Activated CD8-positive, alpha-beta T cell treated with anti-CD3 and anti-CD28 coated beads for 36 hours (primary cell): ENCODE measurements at regions not wholly inside any gene's neighbourhood (a gene's known extent, or its start where the extent isn't known, plus 50 kb on each side); places are given as distances from the start of the nearest gene placed in this dataset.

Experiments
- ATAC-seq: fragments of 200-7000 bp; cut with Tn5 transposase; one replicate; pipeline ENCODE4 v1.10.0; 2021; ENCODE audit warnings: mild to moderate bottlenecking, moderate library complexity
- CTCF ChIA-PET: fragments of 350-600 bp; sonication (Branson Sonifier 250); formaldehyde crosslinking; loops from one replicate; lab custom pipeline; 2021; ENCODE audit warnings: antibody characterized with exemption; lab: Charles Lee
- POLR2A ChIA-PET: fragments of 350-600 bp; sonication (Branson Sonifier 250); formaldehyde crosslinking; loops from one replicate; lab custom pipeline; 2021; ENCODE audit warnings: antibody characterized with exemption; lab: Charles Lee
- DNase-seq: peaks from one replicate; pipeline ENCODE4 v3.0.0-alpha.2; 2020
- H3K27ac Mint-ChIP-seq: one replicate; pipeline ENCODE4 v1.8.0; 2021; ENCODE audit warnings: mild to moderate bottlenecking, mixed read lengths
- H3K27me3 Mint-ChIP-seq: one replicate; pipeline ENCODE4 v1.8.0; 2021; ENCODE audit warnings: mixed read lengths
- H3K36me3 Mint-ChIP-seq: one replicate; pipeline ENCODE4 v1.8.0; 2021; ENCODE audit warnings: low read depth, mixed read lengths
- H3K4me1 Mint-ChIP-seq: one replicate; pipeline ENCODE4 v1.8.0; 2021; ENCODE audit warnings: low read depth, mixed read lengths
- H3K4me3 Mint-ChIP-seq: one replicate; pipeline ENCODE4 v1.8.0; 2021; ENCODE audit warnings: mild to moderate bottlenecking, moderate library complexity, mixed read lengths
- H3K9me3 Mint-ChIP-seq: one replicate; pipeline ENCODE4 v1.8.0; 2021; ENCODE audit warnings: mixed read lengths
- CTCF ChIP-seq: fragments of 200-600 bp; IDR thresholded peaks from one replicate; pipeline ENCODE4 v1.8.0; 2022; ENCODE audit warnings: antibody characterized with exemption, mild to moderate bottlenecking
- intact Hi-C: fragments of 100-400 bp; cut with micrococcal nuclease; formaldehyde crosslinking; loops from one replicate; pipeline ENCODE4 v1.10.0; 2022

- DNase-seq (no peak), ATAC-seq (no peak)
- ChIA-PET POLR2A (no interaction called here), CTCF (no interaction called here)
- H3K4me3 Mint-ChIP-seq: no peak overlapping the region
- no peaks in the 10 kb centered on the region for H3K4me1 Mint-ChIP-seq
- no peaks in the 10 kb centered on the region for H3K36me3 Mint-ChIP-seq
- intact Hi-C loops: no loop called here
- H3K27me3 Mint-ChIP-seq: no peaks in the 10 kb centered on the region
- no peak for TF ChIP-seq CTCF
- H3K9me3 Mint-ChIP-seq: no peaks in the 10 kb centered on the region
- H3K27ac Mint-ChIP-seq: no peak overlapping the region
Measured at GRCh38 chr9:119043996-119044395, 325.2 kb downstream of the BRINP1 start.

GRCh38 chr9:119044806-119045205 lies 324.4 kb downstream of the BRINP1 start:
- ChIA-PET POLR2A (no interaction called here), CTCF (no interaction called here)
- DNase-seq (no peak), ATAC-seq (no peak)
- no peaks in the 10 kb centered on the region for H3K4me1 Mint-ChIP-seq
- no peaks in the 10 kb centered on the region for H3K27me3 Mint-ChIP-seq
- no peaks in the 10 kb centered on the region for H3K9me3 Mint-ChIP-seq
- H3K4me3 Mint-ChIP-seq: no peak overlapping the region
- no peaks in the 10 kb centered on the region for H3K36me3 Mint-ChIP-seq
- intact Hi-C loops: no loop called here
- no peak overlapping the region for H3K27ac Mint-ChIP-seq
- no peak for TF ChIP-seq CTCF

- Mint-ChIP-seq H3K4me1 (no peaks in the 10 kb centered on the region), H3K36me3 (no peaks in the 10 kb centered on the region), H3K9me3 (no peaks in the 10 kb centered on the region), H3K27me3 (no peaks in the 10 kb centered on the region), H3K4me3 (no peak overlapping the region), H3K27ac (no peak overlapping the region)
- DNase-seq (no peak), ATAC-seq (no peak)
- ChIA-PET CTCF (no interaction called here), POLR2A (no interaction called here)
- intact Hi-C loops: no loop called here
- no peak for TF ChIP-seq CTCF
Measured at GRCh38 chr9:119047513-119048307, 321.5 kb downstream of the BRINP1 start.

GRCh38 chr9:119050281-119050680 lies 319.0 kb downstream of the BRINP1 start:
- ChIA-PET CTCF (no interaction called here), POLR2A (no interaction called here)
- Mint-ChIP-seq H3K36me3 (no peaks in the 10 kb centered on the region), H3K27me3 (no peaks in the 10 kb centered on the region), H3K4me1 (no peaks in the 10 kb centered on the region), H3K4me3 (no peak overlapping the region), H3K27ac (no peak overlapping the region), H3K9me3 (no peaks in the 10 kb centered on the region)
- no peak for TF ChIP-seq CTCF
- intact Hi-C loops: no loop called here
- ATAC-seq: no peak
- DNase-seq: no peak

GRCh38 chr9:119052339-119053030 lies 316.8 kb downstream of the BRINP1 start:
- Mint-ChIP-seq H3K9me3 (peaks cover 2% of the 10 kb centered on the region), H3K36me3 (no peaks in the 10 kb centered on the region), H3K27me3 (no peaks in the 10 kb centered on the region), H3K4me3 (no peak overlapping the region), H3K27ac (no peak overlapping the region), H3K4me1 (no peaks in the 10 kb centered on the region)
- intact Hi-C loops: no loop called here
- ATAC-seq (no peak), DNase-seq (no peak)
- ChIA-PET CTCF (no interaction called here), POLR2A (no interaction called here)
- no peak for TF ChIP-seq CTCF
